Activated CD4-positive, alpha-beta memory T cell treated with anti-CD3 and anti-CD28 coated beads, Interleukin-2, amount 10 ng/mL, durations not matched to agents 7 days and 5 days (primary cell): ENCODE measurements at regions not wholly inside any gene's neighbourhood (a gene's known extent, or its start where the extent isn't known, plus 50 kb on each side); places are given as distances from the start of the nearest gene placed in this dataset.

Experiments used
- CTCF ChIA-PET: fragments of 350-600 bp; sonication (Branson Sonifier 250); formaldehyde crosslinking; loops from one replicate; lab custom pipeline; 2021; ENCODE audit warnings: antibody characterized with exemption, inconsistent platforms; lab: Charles Lee
- POLR2A ChIA-PET: fragments of 350-600 bp; sonication (Branson Sonifier 250); formaldehyde crosslinking; loops from one replicate; lab custom pipeline; 2021; ENCODE audit warnings: antibody characterized with exemption; lab: Charles Lee
- DNase-seq: peaks from one replicate; pipeline ENCODE4 v3.0.0-alpha.2; 2020
- H3K27ac Mint-ChIP-seq: one replicate; pipeline ENCODE4 v1.8.0; 2021; ENCODE audit warnings: mild to moderate bottlenecking, mixed read lengths
- H3K27me3 Mint-ChIP-seq: one replicate; pipeline ENCODE4 v1.8.0; 2021; ENCODE audit warnings: mixed read lengths
- H3K36me3 Mint-ChIP-seq: one replicate; pipeline ENCODE4 v1.8.0; 2021; ENCODE audit warnings: low read depth, mixed read lengths
- H3K4me1 Mint-ChIP-seq: one replicate; pipeline ENCODE4 v1.8.0; 2021; ENCODE audit warnings: mixed read lengths
- H3K4me3 Mint-ChIP-seq: one replicate; pipeline ENCODE4 v1.8.0; 2021; ENCODE audit warnings: mild to moderate bottlenecking, mixed read lengths
- H3K9me3 Mint-ChIP-seq: one replicate; pipeline ENCODE4 v1.8.0; 2021; ENCODE audit warnings: mixed read lengths

GRCh38 chr2:156800065-156800653 lies 364.0 kb downstream of the GPD2 start:
- Mint-ChIP-seq H3K4me1 (no peaks in the 10 kb centered on the region), H3K27ac (no peak overlapping the region), H3K27me3 (peaks cover 9% of the 10 kb centered on the region), H3K36me3 (no peaks in the 10 kb centered on the region), H3K9me3 (no peaks in the 10 kb centered on the region), H3K4me3 (no peak overlapping the region)
- POLR2A ChIA-PET = no interaction called here
- DNase-seq = no peak
- CTCF ChIA-PET = no interaction called here

DNA sequence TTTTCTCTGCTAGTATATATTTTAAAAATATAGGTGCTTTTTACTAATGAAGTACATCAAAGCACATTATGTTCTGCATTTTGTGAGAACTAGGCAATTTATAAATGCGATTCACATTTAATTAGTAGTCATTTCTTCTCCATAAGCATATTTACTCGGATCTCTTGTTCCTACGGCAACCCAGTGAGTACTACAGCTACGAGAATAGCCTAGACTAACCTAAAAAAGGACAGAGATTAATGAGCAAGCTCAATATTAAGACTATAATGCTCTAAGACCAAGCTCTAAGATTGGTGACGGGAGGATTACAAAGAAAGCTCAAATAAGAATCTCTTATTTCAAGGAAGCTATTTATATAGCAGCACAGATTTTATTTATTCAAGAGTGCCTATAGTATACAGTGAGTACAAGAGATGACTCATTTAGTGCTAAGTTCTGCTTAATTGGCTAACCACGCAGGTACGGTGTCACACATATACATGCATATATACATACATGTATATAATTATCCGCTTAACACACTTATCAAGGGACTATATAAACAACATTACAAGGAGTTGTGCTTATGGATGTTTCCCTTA lies 364.7 kb downstream of the GPD2 start:
- CTCF ChIA-PET = no interaction called here
- no peaks in the 10 kb centered on the region for H3K9me3 Mint-ChIP-seq

DNA sequence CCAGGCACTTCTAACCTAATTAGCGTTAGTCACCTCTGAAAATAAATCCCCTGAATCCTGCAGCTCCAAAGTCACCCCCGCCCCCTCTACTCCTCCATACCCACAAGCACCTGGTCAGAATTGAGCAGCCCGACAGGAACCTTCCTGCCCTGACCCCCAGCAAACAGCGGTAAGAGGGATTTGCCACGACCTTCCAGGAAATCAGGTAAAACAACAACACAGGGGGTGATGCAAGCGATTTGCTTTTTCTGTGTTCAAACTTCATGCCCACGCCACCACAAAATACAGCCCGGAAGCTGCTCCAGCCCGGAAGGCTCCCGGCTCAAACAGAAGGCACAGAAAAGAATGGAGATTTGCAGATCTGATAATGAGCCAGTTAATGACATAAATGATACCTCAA lies 367.1 kb downstream of the GPD2 start:
- Mint-ChIP-seq H3K36me3 (no peaks in the 10 kb centered on the region), H3K4me1 (no peaks in the 10 kb centered on the region), H3K27ac (no peak overlapping the region), H3K27me3 (peaks cover 9% of the 10 kb centered on the region), H3K9me3 (no peaks in the 10 kb centered on the region), H3K4me3 (no peak overlapping the region)
- DNase-seq = no peak
- ChIA-PET CTCF (no interaction called here), POLR2A (no interaction called here)

More for the DNA sequence above, 364.7 kb downstream of the GPD2 start:
- no peak overlapping the region for H3K4me3 Mint-ChIP-seq
- POLR2A ChIA-PET = no interaction called here
- H3K36me3 Mint-ChIP-seq = no peaks in the 10 kb centered on the region
- no peak overlapping the region for H3K27ac Mint-ChIP-seq
- peaks cover 9% of the 10 kb centered on the region for H3K27me3 Mint-ChIP-seq
- no peak for DNase-seq
- H3K4me1 Mint-ChIP-seq = no peaks in the 10 kb centered on the region

GRCh38 chr2:156803967-156804366 lies 367.8 kb downstream of the GPD2 start:
- peaks cover 9% of the 10 kb centered on the region for H3K27me3 Mint-ChIP-seq
- no peak overlapping the region for H3K4me3 Mint-ChIP-seq
- H3K36me3 Mint-ChIP-seq = no peaks in the 10 kb centered on the region
- no peaks in the 10 kb centered on the region for H3K4me1 Mint-ChIP-seq
- H3K27ac Mint-ChIP-seq = no peak overlapping the region
- no peak for DNase-seq
- no peaks in the 10 kb centered on the region for H3K9me3 Mint-ChIP-seq
- ChIA-PET CTCF (no interaction called here), POLR2A (no interaction called here)

DNA sequence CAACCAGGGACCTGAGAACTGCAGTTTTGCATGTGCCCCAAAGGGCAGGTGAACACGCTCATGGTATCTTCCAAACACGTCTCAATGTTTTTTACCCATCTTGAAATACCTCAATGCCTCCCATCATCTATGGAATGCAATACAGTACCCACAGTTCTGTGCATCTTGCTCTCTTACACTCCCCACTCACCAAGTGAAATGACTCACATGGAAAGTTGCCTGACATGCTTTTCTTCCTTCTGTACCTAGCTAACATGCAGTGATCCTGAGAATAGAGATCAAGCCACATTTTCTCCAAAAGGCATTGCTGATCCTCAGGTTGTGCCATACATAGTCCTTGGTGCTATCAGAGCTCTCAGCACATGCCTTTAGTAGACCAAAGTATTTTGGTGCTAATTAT lies 373.9 kb downstream of the GPD2 start:
- H3K27me3 Mint-ChIP-seq = no peaks in the 10 kb centered on the region
- H3K4me3 Mint-ChIP-seq = no peak overlapping the region
- no peak for DNase-seq
- H3K36me3 Mint-ChIP-seq = no peaks in the 10 kb centered on the region
- POLR2A ChIA-PET = no interaction called here
- H3K4me1 Mint-ChIP-seq = no peaks in the 10 kb centered on the region
- CTCF ChIA-PET = no interaction called here
- H3K27ac Mint-ChIP-seq = no peak overlapping the region
- no peaks in the 10 kb centered on the region for H3K9me3 Mint-ChIP-seq

DNA sequence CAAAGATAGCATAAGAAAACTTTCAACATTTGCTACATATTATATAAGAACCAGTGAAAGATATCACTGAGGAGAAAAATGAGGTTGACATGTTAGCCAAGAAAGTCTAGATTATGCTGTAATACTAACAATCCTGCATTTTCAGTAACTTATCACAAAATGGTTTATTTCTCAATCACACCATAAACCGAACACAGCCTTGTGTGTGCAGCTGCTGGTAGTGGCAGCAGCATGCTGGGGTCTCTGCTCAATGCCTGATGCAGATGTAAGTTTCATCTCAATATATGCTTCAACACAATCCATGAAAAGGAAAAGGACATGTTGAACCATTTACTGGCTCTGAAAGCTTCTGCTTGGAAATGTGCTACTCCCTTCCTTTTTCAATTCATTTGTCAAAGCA lies 376.3 kb downstream of the GPD2 start:
- Mint-ChIP-seq H3K36me3 (no peaks in the 10 kb centered on the region), H3K27ac (no peak overlapping the region), H3K9me3 (no peaks in the 10 kb centered on the region), H3K4me3 (no peak overlapping the region), H3K4me1 (no peaks in the 10 kb centered on the region), H3K27me3 (no peaks in the 10 kb centered on the region)
- ChIA-PET CTCF (no interaction called here), POLR2A (no interaction called here)
- no peak for DNase-seq

- Mint-ChIP-seq H3K9me3 (no peaks in the 10 kb centered on the region), H3K27me3 (no peaks in the 10 kb centered on the region), H3K27ac (no peak overlapping the region), H3K4me3 (no peak overlapping the region), H3K36me3 (no peaks in the 10 kb centered on the region), H3K4me1 (no peaks in the 10 kb centered on the region)
- ChIA-PET CTCF (no interaction called here), POLR2A (no interaction called here)
- no peak for DNase-seq
These were observed 381.3 kb downstream of the GPD2 start for GRCh38 chr2:156817430-156817829.

- no peaks in the 10 kb centered on the region for H3K9me3 Mint-ChIP-seq
- H3K4me1 Mint-ChIP-seq = no peaks in the 10 kb centered on the region
- ChIA-PET CTCF (no interaction called here), POLR2A (no interaction called here)
- no peak for DNase-seq
- no peaks in the 10 kb centered on the region for H3K36me3 Mint-ChIP-seq
- no peaks in the 10 kb centered on the region for H3K27me3 Mint-ChIP-seq
- no peak overlapping the region for H3K4me3 Mint-ChIP-seq
- H3K27ac Mint-ChIP-seq = no peak overlapping the region
These were observed 382.0 kb downstream of the GPD2 start for GRCh38 chr2:156818221-156818620.

- Mint-ChIP-seq H3K4me3 (no peak overlapping the region), H3K36me3 (no peaks in the 10 kb centered on the region), H3K27ac (no peak overlapping the region), H3K27me3 (no peaks in the 10 kb centered on the region), H3K9me3 (no peaks in the 10 kb centered on the region), H3K4me1 (no peaks in the 10 kb centered on the region)
- CTCF ChIA-PET = no interaction called here
- POLR2A ChIA-PET = no interaction called here
- no peak for DNase-seq
These were observed 382.8 kb downstream of the GPD2 start for GRCh38 chr2:156818944-156819343.

DNA sequence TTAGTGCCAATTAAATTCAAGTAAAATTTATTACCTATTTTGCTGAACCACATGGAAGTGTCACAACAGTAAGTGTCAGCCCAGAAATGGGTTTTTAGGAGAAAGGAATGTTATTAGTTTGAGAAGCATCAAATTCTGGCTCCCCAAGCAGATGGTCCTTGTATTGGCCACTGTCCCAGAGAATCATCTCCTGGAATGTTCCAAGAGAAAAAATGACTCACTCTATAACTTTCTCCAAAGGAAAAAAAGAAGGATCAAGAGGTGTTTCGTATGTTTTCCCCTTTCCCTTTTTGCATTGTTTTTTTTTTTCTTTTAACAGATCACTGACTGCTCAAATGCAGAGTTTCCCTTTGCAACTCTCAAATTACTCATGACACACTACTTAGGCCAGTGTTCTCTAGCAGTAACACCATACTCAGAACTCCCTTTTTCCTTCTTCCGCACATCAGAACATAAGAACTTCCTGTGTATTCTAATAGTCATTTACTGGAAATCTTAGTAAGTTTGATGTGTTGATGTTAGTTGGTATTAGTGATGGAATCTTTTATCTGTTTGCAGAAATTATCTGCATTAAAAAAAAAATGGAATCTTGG lies 390.3 kb downstream of the GPD2 start:
- Mint-ChIP-seq H3K36me3 (no peaks in the 10 kb centered on the region), H3K27ac (no peak overlapping the region), H3K4me1 (no peaks in the 10 kb centered on the region), H3K9me3 (no peaks in the 10 kb centered on the region), H3K27me3 (no peaks in the 10 kb centered on the region), H3K4me3 (no peak overlapping the region)
- CTCF ChIA-PET = no interaction called here
- POLR2A ChIA-PET = no interaction called here
- DNase-seq = no peak

DNA sequence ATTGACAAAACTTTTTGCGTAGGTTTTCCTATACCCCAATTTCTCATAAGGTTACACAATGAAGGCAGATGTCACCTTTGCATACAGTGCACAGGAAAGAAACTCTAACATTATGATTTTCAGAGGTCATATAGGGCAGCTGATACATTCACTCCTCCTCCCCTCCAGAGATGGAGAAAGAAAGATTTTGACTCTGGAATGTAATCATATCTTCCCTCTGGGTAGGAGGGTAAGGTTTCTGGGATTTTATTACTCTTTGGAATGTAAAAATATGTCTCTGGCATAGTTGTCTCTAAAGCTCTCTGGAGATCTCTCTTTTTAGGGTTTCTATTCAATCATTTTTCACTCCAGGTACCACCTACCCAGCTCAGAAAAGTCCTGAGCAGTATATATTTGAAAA lies 398.3 kb downstream of the GPD2 start:
- H3K9me3 Mint-ChIP-seq = no peaks in the 10 kb centered on the region
- H3K27ac Mint-ChIP-seq = no peak overlapping the region
- DNase-seq = no peak
- H3K4me1 Mint-ChIP-seq = no peaks in the 10 kb centered on the region
- no peaks in the 10 kb centered on the region for H3K36me3 Mint-ChIP-seq
- H3K4me3 Mint-ChIP-seq = no peak overlapping the region
- POLR2A ChIA-PET = no interaction called here
- CTCF ChIA-PET = no interaction called here
- no peaks in the 10 kb centered on the region for H3K27me3 Mint-ChIP-seq

DNA sequence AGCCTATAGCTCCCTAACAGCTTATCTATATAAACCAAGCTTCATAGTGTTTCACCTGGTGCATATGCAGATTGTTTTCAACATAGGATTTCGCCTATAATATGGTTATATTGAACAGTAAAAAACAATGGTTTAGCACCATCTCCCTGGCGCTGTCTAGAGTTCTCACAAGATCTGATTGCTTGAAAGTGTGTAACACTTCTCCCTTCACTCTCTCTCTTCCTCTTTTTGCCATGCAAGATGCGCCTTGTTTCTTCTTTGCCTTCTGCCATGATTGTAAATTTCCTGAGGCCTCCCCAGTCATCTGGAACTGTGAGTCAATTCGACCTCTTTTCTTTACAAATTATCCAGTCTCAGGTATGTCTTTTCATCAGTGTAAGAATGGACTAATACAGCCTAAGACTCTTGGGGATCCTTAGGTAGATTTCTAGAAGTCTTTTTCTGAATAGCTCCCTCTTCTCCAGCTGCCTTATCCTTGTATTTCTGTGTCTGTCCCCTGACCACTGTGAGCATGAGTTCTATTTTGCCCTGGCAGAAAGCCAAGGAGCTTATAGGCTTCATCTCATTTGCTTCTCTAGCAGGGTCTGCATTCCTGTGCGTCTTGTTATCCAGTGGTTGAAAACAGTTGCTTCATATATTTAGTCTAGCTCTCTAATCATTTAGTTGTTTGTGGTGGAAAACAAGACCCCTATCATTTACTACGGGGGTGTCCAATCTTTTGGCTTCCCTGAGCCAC lies 401.6 kb downstream of the GPD2 start:
- Mint-ChIP-seq H3K27me3 (no peaks in the 10 kb centered on the region), H3K4me3 (no peak overlapping the region), H3K27ac (no peak overlapping the region), H3K4me1 (no peaks in the 10 kb centered on the region), H3K9me3 (no peaks in the 10 kb centered on the region), H3K36me3 (no peaks in the 10 kb centered on the region)
- CTCF ChIA-PET = no interaction called here
- no peak for DNase-seq
- POLR2A ChIA-PET = no interaction called here

GRCh38 chr2:156841321-156841720 lies 405.1 kb downstream of the GPD2 start:
- CTCF ChIA-PET = no interaction called here
- no peak overlapping the region for H3K27ac Mint-ChIP-seq

More at GRCh38 chr2:156841321-156841720, 405.1 kb downstream of the GPD2 start:
- DNase-seq = no peak
- H3K27me3 Mint-ChIP-seq = no peaks in the 10 kb centered on the region
- no peaks in the 10 kb centered on the region for H3K9me3 Mint-ChIP-seq
- H3K4me3 Mint-ChIP-seq = no peak overlapping the region
- H3K4me1 Mint-ChIP-seq = no peaks in the 10 kb centered on the region
- H3K36me3 Mint-ChIP-seq = no peaks in the 10 kb centered on the region
- POLR2A ChIA-PET = no interaction called here
